DND-41 (cell line): ENCODE measurements at regions not wholly inside any gene's neighbourhood (a gene's known extent, or its start where the extent isn't known, plus 50 kb on each side); places are given as distances from the start of the nearest gene placed in this dataset.

ENCODE experiments used
- ATAC-seq: fragments of 200-7000 bp; cut with Tn5 transposase; 3 replicates; pipeline ENCODE4 v1.9.1; 2021; ENCODE audit warnings: low read depth; ENCODE audit not compliant: insufficient read depth
- DNase-seq: peaks from one replicate; pipeline ENCODE4 v3.0.0-alpha.2; 2020
- H2AFZ ChIP-seq: 2 replicates; pipeline ENCODE4 v1.6.0; 2012; ENCODE audit warnings: low read depth, low read length
- H3K27ac ChIP-seq: 2 replicates; pipeline ENCODE4 v1.5.1; 2012; ENCODE audit warnings: low read length, inconsistent platforms
- H3K27me3 ChIP-seq: fragments of 200-600 bp; sonication (generic); 2 replicates; pipeline ENCODE4 v1.6.0; 2012; ENCODE audit warnings: low read length, mild to moderate bottlenecking, inconsistent platforms; ENCODE audit not compliant: insufficient read depth, poor library complexity
- H3K36me3 ChIP-seq: 2 replicates; pipeline ENCODE4 v1.5.1; 2012; ENCODE audit warnings: low read length, inconsistent platforms; ENCODE audit not compliant: insufficient read depth
- H3K4me1 ChIP-seq: 2 replicates; pipeline ENCODE4 v1.5.1; 2012; ENCODE audit warnings: mild to moderate bottlenecking, low read length; ENCODE audit not compliant: insufficient read depth
- H3K4me2 ChIP-seq: 2 replicates; pipeline ENCODE4 v1.6.0; 2012; ENCODE audit warnings: mild to moderate bottlenecking, moderate library complexity, low read length, inconsistent platforms; ENCODE audit not compliant: insufficient read depth
- H3K4me3 ChIP-seq, 2 experiments: fragments of 200-600 bp in 1 of 2; shearing (Covaris generic) in 1 of 2; 2 replicates each; pipeline ENCODE4 v1.5.1; 2012 to 2016; ENCODE audit warnings: inconsistent platforms in 2 of 2, low read length in 2 of 2, mild to moderate bottlenecking in 2 of 2, low read depth in 1 of 2, moderate library complexity in 1 of 2
- H3K79me2 ChIP-seq: 2 replicates; pipeline ENCODE4 v1.6.0; 2012; ENCODE audit warnings: low read length, inconsistent platforms; ENCODE audit not compliant: insufficient read depth
- H3K9ac ChIP-seq: 2 replicates; pipeline ENCODE4 v1.6.0; 2012; ENCODE audit warnings: low read depth, mild to moderate bottlenecking, inconsistent platforms, low read length, moderate library complexity
- H3K9me3 ChIP-seq: 2 replicates; pipeline ENCODE4 v1.5.1; 2012; ENCODE audit warnings: low read length, moderate library complexity, mild to moderate bottlenecking, inconsistent platforms; ENCODE audit not compliant: insufficient read depth, severe bottlenecking
- H4K20me1 ChIP-seq: 2 replicates; pipeline ENCODE4 v1.6.0; 2012; ENCODE audit warnings: low read length; ENCODE audit not compliant: insufficient read depth
- CTCF ChIP-seq: IDR thresholded peaks from 2 replicates; pipeline ENCODE4 v1.5.1; 2012; ENCODE audit warnings: borderline replicate concordance, low read length, moderate library complexity, mild to moderate bottlenecking; ENCODE audit not compliant: poor library complexity, severe bottlenecking; ENCODE audit errors: extremely low read depth
- EZH2 ChIP-seq: IDR thresholded peaks from 3 replicates; pipeline ENCODE4 v1.6.1; 2012; ENCODE audit warnings: borderline replicate concordance, low read depth, mild to moderate bottlenecking, moderate library complexity, low read length, inconsistent platforms; ENCODE audit not compliant: severe bottlenecking

- no peak for DNase-seq
- no peaks in the 10 kb centered on the region for H3K79me2 ChIP-seq
Observed at GRCh38 chr2:784753-785152, 107.5 kb upstream of the TMEM18 start.

GRCh38 chr2:780581-780980 lies 103.4 kb upstream of the TMEM18 start:
- TF ChIP-seq CTCF (no peak), EZH2 (no peak)
- ATAC-seq: no peak
- Histone ChIP-seq H3K36me3 (no peaks in the 10 kb centered on the region), H3K27ac (no peak overlapping the region), H3K27me3 (no peaks in the 10 kb centered on the region), H4K20me1 (no peaks in the 10 kb centered on the region), H3K79me2 (no peaks in the 10 kb centered on the region), H3K9ac (no peak overlapping the region), H2AFZ (no peak overlapping the region), H3K4me2 (no peak overlapping the region), H3K9me3 (no peaks in the 10 kb centered on the region), H3K4me1 (no peaks in the 10 kb centered on the region), H3K4me3 (no peak overlapping the region)
- DNase-seq: no peak

More at GRCh38 chr2:784753-785152, 107.5 kb upstream of the TMEM18 start:
- Histone ChIP-seq H3K27ac (no peak overlapping the region), H2AFZ (no peak overlapping the region), H4K20me1 (no peaks in the 10 kb centered on the region), H3K27me3 (no peaks in the 10 kb centered on the region), H3K4me2 (no peak overlapping the region), H3K9ac (no peak overlapping the region), H3K4me1 (no peaks in the 10 kb centered on the region), H3K9me3 (peaks cover 6% of the 10 kb centered on the region), H3K4me3 (no peak overlapping the region), H3K36me3 (peaks cover 5% of the 10 kb centered on the region; the same call in 1 of the 2 replicates)
- ATAC-seq: no peak
- no peak for TF ChIP-seq CTCF
- no peak for TF ChIP-seq EZH2

GRCh38 chr2:780002-780401 lies 102.8 kb upstream of the TMEM18 start:
- H3K9me3 ChIP-seq: no peaks in the 10 kb centered on the region
- no peaks in the 10 kb centered on the region for H3K4me1 ChIP-seq
- no peak overlapping the region for H3K4me3 ChIP-seq
- DNase-seq (no peak), ATAC-seq (no peak)
- H4K20me1 ChIP-seq: no peaks in the 10 kb centered on the region
- no peak overlapping the region for H2AFZ ChIP-seq
- H3K9ac ChIP-seq: no peak overlapping the region
- H3K4me2 ChIP-seq: no peak overlapping the region
- H3K27ac ChIP-seq: no peak overlapping the region
- H3K36me3 ChIP-seq: no peaks in the 10 kb centered on the region
- no peaks in the 10 kb centered on the region for H3K27me3 ChIP-seq
- no peaks in the 10 kb centered on the region for H3K79me2 ChIP-seq
- no peak for TF ChIP-seq CTCF
- no peak for TF ChIP-seq EZH2
